PC-3 (cell line): ENCODE measurements at regions not wholly inside any gene's neighbourhood (a gene's known extent, or its start where the extent isn't known, plus 50 kb on each side); places are given as distances from the start of the nearest gene placed in this dataset.

Experiments used
- ATAC-seq: fragments of 200-7000 bp; cut with Tn5 transposase; 2 replicates; pipeline ENCODE4 v1.9.1; 2020; ENCODE audit warnings: mild to moderate bottlenecking, moderate library complexity
- BruUV-seq: library from RNA; stranded (reverse); fragments of 400-500 nt; replicated peaks from 2 replicates; lab custom pipeline; 2021; lab: Mats Ljungman, UMichigan
- CTCF ChIA-PET: fragments of 300-600 bp; sonication (Branson Sonifier 250); formaldehyde crosslinking; loops from one replicate; lab custom pipeline; 2022; ENCODE audit warnings: antibody characterized with exemption; lab: Charles Lee
- POLR2A ChIA-PET: fragments of 300-600 bp; sonication (Branson Sonifier 250); formaldehyde crosslinking; loops from one replicate; lab custom pipeline; 2022; ENCODE audit warnings: antibody characterized with exemption; ENCODE audit not compliant: unreplicated experiment; lab: Charles Lee
- DNase-seq: peaks from one replicate; pipeline ENCODE4 v3.0.0-alpha.2; 2015
- H2AFZ ChIP-seq: fragments of 300-600 bp; sonication (generic); 2 replicates; pipeline ENCODE4 v1.6.0; 2016; ENCODE audit warnings: antibody characterized with exemption, low read length
- H3F3A ChIP-seq: fragments of 300-600 bp; sonication (generic); one replicate; pipeline ENCODE4 v1.6.0; 2017; ENCODE audit warnings: antibody characterized with exemption, low read length, control low read depth, mild to moderate bottlenecking; ENCODE audit not compliant: unreplicated experiment
- H3K27ac ChIP-seq: fragments of 300-600 bp; sonication (generic); 2 replicates; pipeline ENCODE4 v1.5.1; 2016; ENCODE audit warnings: mild to moderate bottlenecking, low read length
- H3K27me3 ChIP-seq: fragments of 300-600 bp; sonication (generic); 2 replicates; pipeline ENCODE4 v1.6.1; 2016; ENCODE audit warnings: low read length, mixed read lengths
- H3K36me3 ChIP-seq: fragments of 300-600 bp; sonication (generic); 2 replicates; pipeline ENCODE4 v1.6.1; 2016; ENCODE audit warnings: low read depth, mixed run types, low read length, mixed read lengths
- H3K4me1 ChIP-seq: fragments of 300-600 bp; sonication (generic); 2 replicates; pipeline ENCODE4 v1.5.1; 2016; ENCODE audit warnings: low read length; ENCODE audit not compliant: insufficient read depth
- H3K4me2 ChIP-seq: fragments of 300-600 bp; sonication (generic); 2 replicates; pipeline ENCODE4 v1.6.0; 2016; ENCODE audit warnings: low read length
- H3K4me3 ChIP-seq: fragments of 300-600 bp; sonication (generic); 2 replicates; pipeline ENCODE4 v1.5.1; 2016; ENCODE audit warnings: mild to moderate bottlenecking, low read length, mixed read lengths
- H3K79me2 ChIP-seq: fragments of 300-600 bp; sonication (generic); 2 replicates; pipeline ENCODE4 v1.6.1; 2017; ENCODE audit warnings: low read length, mixed read lengths
- H3K9ac ChIP-seq: fragments of 300-600 bp; sonication (generic); 2 replicates; pipeline ENCODE4 v1.6.0; 2016; ENCODE audit warnings: mild to moderate bottlenecking, low read length
- H3K9me2 ChIP-seq: fragments of 300-600 bp; sonication (generic); replicated peaks from 2 replicates; pipeline ENCODE4 v1.6.1; 2016; ENCODE audit warnings: mixed run types, low read length, mixed read lengths
- H3K9me3 ChIP-seq: fragments of 300-600 bp; sonication (generic); 2 replicates; pipeline ENCODE4 v1.6.1; 2016; ENCODE audit warnings: low read length, mixed read lengths
- H4K20me1 ChIP-seq: fragments of 300-600 bp; sonication (generic); 2 replicates; pipeline ENCODE4 v1.6.1; 2016; ENCODE audit warnings: low read length, mixed read lengths
- CTCF ChIP-seq: fragments of 300-600 bp; sonication (generic); conservative IDR thresholded peaks from 2 replicates; pipeline ENCODE4 v1.5.1; 2017; ENCODE audit warnings: antibody characterized with exemption, low read depth, mild to moderate bottlenecking, low read length
- EZH2 ChIP-seq: fragments of 300-600 bp; sonication (generic); IDR thresholded peaks from one replicate; pipeline ENCODE4 v1.6.1; 2017; ENCODE audit warnings: antibody characterized with exemption, mild to moderate bottlenecking, low read length; ENCODE audit not compliant: unreplicated experiment
- EZH2phosphoT487 ChIP-seq: fragments of 300-600 bp; sonication (generic); IDR thresholded peaks from 2 replicates; pipeline ENCODE4 v1.6.1; 2018; ENCODE audit warnings: mild to moderate bottlenecking, antibody characterized with exemption, low read length, borderline replicate concordance
- intact Hi-C: fragments of 100-400 bp; cut with micrococcal nuclease; formaldehyde crosslinking; loops from 2 replicates; pipeline ENCODE4 v1.9.0; 2023

GRCh38 chr9:126146254-126147145 lies 180.1 kb upstream of the MVB12B start:
- H3K4me1 ChIP-seq = no peaks in the 10 kb centered on the region
- H4K20me1 ChIP-seq = no peaks in the 10 kb centered on the region
- intact Hi-C loops = no loop called here
- H3K27me3 ChIP-seq = peaks cover 21% of the 10 kb centered on the region
- H3K9me3 ChIP-seq = no peaks in the 10 kb centered on the region
- TF ChIP-seq CTCF (peak; percentile 60), EZH2 (no peak)
- H3K4me3 ChIP-seq = no peak overlapping the region
- H2AFZ ChIP-seq = peak overlapping the region; percentile 59
- no peaks in the 10 kb centered on the region for H3K79me2 ChIP-seq
- CTCF ChIA-PET = interaction anchor here (0.6 to 0.7 kb wide), 2 partner anchors 244 to 410 kb away, joined by 3 to 5 read pairs; no protein-coding TSS in a partner anchor
- no TSS peak for BruUV-seq
- POLR2A ChIA-PET = no interaction called here
- ATAC-seq (peak; percentile 70), DNase-seq (peak; percentile 41)
- H3K27ac ChIP-seq = no peak overlapping the region
- no peaks in the 10 kb centered on the region for H3K36me3 ChIP-seq
- H3K9ac ChIP-seq = no peak overlapping the region
- H3K4me2 ChIP-seq = peak overlapping the region; percentile 56
- no peaks in the 10 kb centered on the region for H3K9me2 ChIP-seq
- H3F3A ChIP-seq = no peaks in the 10 kb centered on the region

- Histone ChIP-seq H4K20me1 (no peaks in the 10 kb centered on the region), H3K4me3 (no peak overlapping the region), H3K36me3 (no peaks in the 10 kb centered on the region), H3K4me1 (no peaks in the 10 kb centered on the region), H2AFZ (no peak overlapping the region), H3K9ac (no peak overlapping the region), H3K79me2 (no peaks in the 10 kb centered on the region), H3K27ac (no peak overlapping the region), H3K9me3 (no peaks in the 10 kb centered on the region), H3K27me3 (peaks cover 14% of the 10 kb centered on the region), H3K4me2 (no peak overlapping the region), H3F3A (no peaks in the 10 kb centered on the region), H3K9me2 (no peaks in the 10 kb centered on the region)
- intact Hi-C loops = no loop called here
- ChIA-PET CTCF (interaction anchor here (0.6 kb wide), 1 partner anchor 245 kb away, joined by 3 read pairs; no protein-coding TSS in a partner anchor), POLR2A (no interaction called here)
- TF ChIP-seq CTCF = no peak
- no peak for TF ChIP-seq EZH2phosphoT487
- TF ChIP-seq EZH2 = no peak
- BruUV-seq = no TSS peak
- ATAC-seq (no peak), DNase-seq (no peak)
Observed at GRCh38 chr9:126147186-126147935, 179.3 kb upstream of the MVB12B start.
